ENCODE measurements at regions not wholly inside any gene's neighbourhood (a gene's known extent, or its start where the extent isn't known, plus 50 kb on each side); places are given as distances from the start of the nearest gene placed in this dataset.
"Not testable (repeated sequence)": the region's sequence is repeated elsewhere in the genome, so short reads cannot be mapped to it uniquely, and the experiment has no call there.

- no peak for DNase-seq (ENCODE audit: low read depth)
Observed at GRCh38 chr3:104396974-104397669, 969.6 kb upstream of the ALCAM start.

DNA sequence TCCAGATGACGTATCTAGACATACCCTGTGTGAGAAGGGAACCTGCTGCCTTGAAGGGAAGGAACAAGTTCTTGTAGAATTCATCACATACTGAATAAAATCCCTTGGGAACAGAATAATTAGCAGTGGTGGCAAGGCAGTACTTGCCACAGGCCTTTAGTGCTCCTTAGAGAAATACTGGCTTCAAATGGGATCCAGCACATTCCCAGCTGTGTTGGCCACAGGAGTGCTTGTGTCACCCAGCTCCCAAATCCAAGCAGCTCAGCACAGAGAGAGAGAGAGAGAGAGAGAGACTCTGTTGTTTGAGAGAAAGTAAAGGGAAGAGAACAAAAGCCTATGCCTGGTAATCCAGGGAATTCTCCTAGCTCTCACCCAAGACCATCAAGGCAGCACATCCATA lies 969.0 kb upstream of the ALCAM start:
- no peak for DNase-seq (ENCODE audit: low read depth)

DNA sequence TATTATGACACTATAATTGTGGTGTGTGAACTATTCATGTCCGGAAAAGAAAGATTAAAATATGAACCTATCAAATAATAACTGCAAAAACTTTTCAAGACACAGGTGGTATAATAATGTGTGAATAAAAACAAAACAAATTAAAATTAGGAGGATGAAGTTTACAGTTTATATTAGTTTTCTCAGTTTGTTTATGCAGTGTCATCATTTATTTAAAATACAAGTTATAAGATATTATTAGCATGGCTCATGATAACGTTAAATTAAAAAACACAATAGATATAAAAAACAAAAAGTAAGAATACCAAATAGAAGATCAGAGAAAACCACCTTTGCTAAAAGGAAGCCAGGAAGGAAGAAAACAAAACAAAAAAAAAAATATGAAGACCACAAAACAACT lies 963.8 kb upstream of the ALCAM start:
- DNase-seq (ENCODE audit: low read depth) = no peak

DNA sequence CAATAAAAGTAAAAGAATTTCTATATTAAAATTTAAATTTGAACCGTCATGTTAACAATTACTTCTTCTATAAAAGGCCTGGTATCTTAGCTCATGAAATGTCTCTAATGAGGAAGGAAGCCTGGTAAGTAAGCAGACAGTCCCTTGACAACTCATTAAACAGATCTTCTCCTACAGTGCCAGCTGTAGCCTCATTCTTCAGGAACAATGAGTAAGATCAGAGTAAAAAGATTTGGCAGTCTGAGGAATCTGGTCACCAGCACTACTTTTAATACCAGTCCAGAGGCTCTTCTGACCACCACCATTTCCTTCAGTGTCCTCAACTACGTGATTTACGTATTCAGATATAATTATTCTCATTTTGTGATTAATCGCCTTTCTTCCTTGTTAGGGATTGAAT lies 955.0 kb upstream of the ALCAM start:
- no peak for DNase-seq (ENCODE audit: low read depth)

GRCh38 chr3:104412608-104413580 lies 953.8 kb upstream of the ALCAM start:
- DNase-seq (ENCODE audit: low read depth) = no peak

- DNase-seq (ENCODE audit: low read depth) = no peak
Observed at GRCh38 chr3:104428337-104428925, 938.3 kb upstream of the ALCAM start.

DNA sequence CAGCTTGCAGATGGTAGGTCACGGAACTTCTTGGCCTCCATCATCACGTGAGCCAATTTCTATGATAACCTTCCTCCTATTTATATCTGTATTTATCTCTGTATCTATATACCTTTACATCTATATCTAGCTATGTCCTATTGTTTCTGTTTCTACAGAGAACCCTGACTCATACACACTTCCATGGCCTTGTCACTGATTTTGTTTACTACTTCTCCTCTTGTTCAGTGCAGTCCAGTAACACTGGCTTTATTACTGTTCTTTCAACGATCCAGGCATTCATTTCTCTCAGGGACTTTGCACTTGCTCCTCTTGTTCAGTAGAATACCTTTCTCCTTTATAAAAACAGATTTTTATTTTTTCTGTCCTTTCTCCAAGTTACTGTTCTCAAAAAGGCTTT lies 937.0 kb upstream of the ALCAM start:
- no peak for DNase-seq (ENCODE audit: low read depth)

- no peak for DNase-seq (ENCODE audit: low read depth)
Observed at GRCh38 chr3:104436506-104436905, 930.2 kb upstream of the ALCAM start.

DNA sequence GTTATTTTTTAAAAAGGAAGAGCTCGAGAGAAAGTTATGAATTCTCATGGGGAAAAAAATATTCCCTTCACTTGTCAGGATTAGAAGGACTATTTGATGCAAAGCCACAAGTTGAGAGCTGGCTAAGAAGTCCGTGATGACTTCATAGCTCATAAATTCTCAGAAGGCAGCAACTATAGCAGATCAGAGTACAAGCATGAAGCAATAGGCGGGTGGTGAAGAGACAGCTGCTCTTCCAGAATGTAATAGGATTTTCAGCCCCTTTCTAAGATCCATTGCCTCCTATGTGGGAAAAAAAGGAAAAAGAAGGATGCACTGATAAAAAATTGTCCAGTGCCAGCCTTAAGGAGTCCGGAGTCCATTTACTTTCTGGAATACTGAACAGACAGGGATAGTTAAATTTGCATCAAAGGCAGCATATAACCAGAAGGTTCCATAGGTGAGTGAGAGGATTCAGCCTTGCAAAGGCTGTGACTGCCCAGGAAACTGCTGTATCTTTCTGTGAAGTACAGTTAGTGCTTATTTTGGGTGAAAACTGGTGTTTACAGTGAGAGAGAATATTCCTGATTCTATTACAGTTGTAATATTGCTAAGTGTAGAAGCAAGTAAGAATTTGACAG lies 929.5 kb upstream of the ALCAM start:
- no peak for DNase-seq (ENCODE audit: low read depth)

DNA sequence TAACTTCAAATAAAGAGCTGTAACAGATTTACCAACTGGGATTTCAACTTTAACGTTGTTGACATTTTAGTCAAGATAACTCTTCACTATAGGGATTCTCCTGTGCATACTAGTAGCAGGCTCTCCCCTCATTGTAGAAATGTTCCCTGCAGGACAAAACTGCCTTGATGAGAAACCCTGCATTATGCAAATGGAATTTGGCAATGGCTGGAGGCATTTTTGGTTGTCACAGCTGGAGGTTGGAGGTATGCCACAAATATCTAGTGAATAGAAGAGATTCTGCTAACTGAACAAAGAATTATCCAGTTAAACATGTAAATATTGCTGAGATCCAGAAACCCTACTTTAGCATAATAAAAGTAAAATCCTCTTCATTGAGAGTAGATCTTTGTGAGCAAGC lies 928.8 kb upstream of the ALCAM start:
- DNase-seq (ENCODE audit: low read depth) = no peak

- DNase-seq (ENCODE audit: low read depth) = no peak
Observed at GRCh38 chr3:104438706-104439105, 928.0 kb upstream of the ALCAM start.

- not testable (repeated sequence) for DNase-seq (ENCODE audit: low read depth)
Observed at GRCh38 chr3:104445252-104445919, 921.3 kb upstream of the ALCAM start.

DNA sequence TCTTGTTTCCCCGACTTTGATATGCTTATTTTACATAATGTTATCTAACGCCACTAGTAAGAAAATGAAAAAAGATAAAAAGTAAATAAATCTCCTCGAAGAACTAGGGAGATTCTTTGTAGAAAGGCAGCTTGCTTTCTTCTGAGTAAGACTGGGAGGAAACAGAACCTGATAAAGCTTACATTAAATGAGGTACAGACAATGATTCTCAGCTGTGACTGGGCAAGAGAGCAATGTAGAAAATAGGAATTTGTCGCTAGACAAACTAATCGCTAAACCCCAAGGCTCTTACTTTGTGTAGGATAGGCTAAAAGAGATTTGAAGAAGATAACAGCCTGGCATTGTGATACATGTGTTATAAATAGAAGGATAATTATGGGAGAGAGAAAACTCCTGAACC lies 919.0 kb upstream of the ALCAM start:
- no peak for DNase-seq (ENCODE audit: low read depth)

GRCh38 chr3:104452697-104453096 lies 914.0 kb upstream of the ALCAM start:
- DNase-seq (ENCODE audit: low read depth) = no peak

DNA sequence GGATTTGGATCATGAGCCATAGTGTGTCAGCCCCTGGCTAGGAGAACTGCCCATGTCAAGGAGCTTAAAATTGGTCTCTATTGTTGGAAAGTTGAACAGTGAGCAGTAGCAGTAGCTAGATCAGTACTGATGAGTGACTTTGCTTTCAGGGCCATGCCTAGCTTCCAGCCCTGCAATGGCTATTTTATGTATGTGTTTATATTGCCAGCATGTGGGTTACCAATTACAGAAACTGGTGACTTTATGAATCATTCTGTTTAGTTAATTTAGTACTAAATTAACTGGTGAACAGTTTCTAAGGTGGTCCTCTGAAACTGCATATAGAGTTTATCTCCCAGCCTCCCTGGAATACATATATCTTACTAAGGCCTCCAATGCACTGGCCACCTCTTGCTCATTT lies 908.1 kb upstream of the ALCAM start:
- no peak for DNase-seq (ENCODE audit: low read depth)

DNA sequence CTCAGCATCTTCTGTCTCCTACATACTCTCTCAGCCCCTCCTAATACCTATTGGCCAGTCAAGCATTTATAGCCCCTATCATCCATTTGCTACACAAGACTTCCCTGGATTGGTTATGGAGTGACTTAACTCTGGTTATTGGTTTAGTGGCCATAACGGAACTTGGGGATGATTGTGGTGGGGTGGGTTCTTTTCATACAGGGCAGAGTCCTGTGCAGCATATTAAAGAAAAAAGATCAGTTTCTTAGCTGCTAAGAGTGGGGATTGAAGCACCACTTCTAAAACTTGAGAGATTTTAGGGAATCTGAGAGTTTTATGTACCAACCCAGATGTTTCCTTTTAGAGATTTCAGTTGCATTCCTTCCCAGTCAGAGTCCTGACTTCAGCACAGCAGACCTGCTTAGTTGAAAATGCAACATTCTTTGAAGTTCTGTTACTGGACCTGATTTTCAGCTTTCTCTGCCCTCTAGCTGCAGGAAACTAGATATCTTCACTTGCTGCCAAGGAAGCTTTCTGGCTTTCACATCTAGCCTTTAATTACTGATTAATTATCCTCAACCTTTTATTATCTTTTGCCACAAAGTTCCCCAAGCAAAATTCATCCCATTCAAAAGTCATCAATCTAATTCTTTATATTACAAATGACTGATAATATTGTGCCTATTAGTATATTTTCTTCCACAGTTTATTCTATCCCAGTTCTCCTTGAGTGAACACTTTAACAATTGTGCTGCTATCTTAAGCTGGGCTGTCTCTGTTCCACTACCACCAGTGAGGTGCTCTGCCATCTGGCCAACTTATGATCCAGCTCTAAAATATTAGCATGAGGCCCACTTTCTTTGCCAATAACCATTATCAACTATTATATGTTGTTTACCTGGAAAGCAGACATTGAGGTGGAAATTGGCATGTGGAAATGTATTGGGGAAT lies 906.0 kb upstream of the ALCAM start:
- DNase-seq (ENCODE audit: low read depth) = no peak

DNA sequence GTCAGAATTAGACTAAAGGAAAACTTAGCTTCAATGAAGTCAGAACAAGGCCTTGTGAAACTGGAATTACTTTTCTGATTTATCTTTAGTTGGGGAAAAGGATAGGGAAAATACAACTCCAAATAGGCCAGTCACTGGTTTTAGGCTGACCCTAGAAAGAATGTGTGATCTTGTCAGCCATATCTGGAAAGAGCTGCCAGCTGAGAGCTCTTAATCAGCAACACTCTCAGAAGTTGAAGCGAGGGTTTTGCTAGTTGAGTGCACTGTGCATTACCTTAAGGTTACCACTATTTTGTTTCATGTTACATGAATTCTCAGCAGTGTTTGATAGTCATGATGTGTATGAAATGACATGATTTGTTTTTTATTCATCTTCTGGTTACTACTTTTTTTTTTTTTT lies 905.3 kb upstream of the ALCAM start:
- no peak for DNase-seq (ENCODE audit: low read depth)

- DNase-seq (ENCODE audit: low read depth) = no peak
Observed at GRCh38 chr3:104472221-104472620, 894.5 kb upstream of the ALCAM start.

GRCh38 chr3:104474011-104474410 lies 892.7 kb upstream of the ALCAM start:
- DNase-seq (ENCODE audit: low read depth) = no peak

DNA sequence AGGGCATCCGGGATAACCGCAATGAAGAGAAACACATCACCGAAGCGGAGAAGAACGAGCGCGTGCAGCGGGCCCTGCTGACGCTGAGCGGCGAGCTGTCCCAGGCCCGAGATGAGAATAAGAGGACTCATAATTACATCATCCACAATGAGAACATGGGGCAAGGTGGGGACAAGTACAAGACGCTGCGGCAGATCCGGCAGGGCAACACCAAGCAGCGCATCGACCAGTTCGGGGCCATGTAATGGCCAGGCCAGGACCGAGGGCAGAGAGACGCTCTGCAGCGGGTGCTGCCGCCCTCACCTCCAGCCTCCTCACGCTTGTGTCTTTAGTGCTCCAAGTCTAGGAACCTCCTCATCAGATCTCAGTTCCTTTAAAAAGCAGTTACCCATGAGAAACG lies 863.7 kb upstream of the ALCAM start:
- no peak for DNase-seq (ENCODE audit: low read depth)

Measured in stimulated activated CD8-positive, alpha-beta memory T cell treated with anti-CD3 and anti-CD28 coated beads, Interleukin-15, amount 100 ng/mL, for 1 hour (primary cell).